AG09319 (cell line): ENCODE measurements at regions not wholly inside any gene's neighbourhood (a gene's known extent, or its start where the extent isn't known, plus 50 kb on each side); places are given as distances from the start of the nearest gene placed in this dataset.

Source experiments
- DNase-seq: peaks from one replicate; pipeline ENCODE4 v3.0.0-alpha.2; 2010; ENCODE audit warnings: low read depth; ENCODE audit errors: extremely low read depth
- CTCF ChIP-seq: IDR thresholded peaks from 2 replicates; pipeline ENCODE4 v1.5.1; 2011; ENCODE audit warnings: low read depth, mild to moderate bottlenecking, inconsistent platforms, low read length, moderate library complexity

GRCh38 chr15:26382444-26383072 is 390.3 kb downstream of the GABRB3 start:
- no peak for TF ChIP-seq CTCF
- DNase-seq: no peak

- no peak for DNase-seq
- no peak for TF ChIP-seq CTCF
Observed at GRCh38 chr15:26378304-26378703, 394.6 kb downstream of the GABRB3 start.

- TF ChIP-seq CTCF: no peak
- no peak for DNase-seq
Observed at GRCh38 chr15:26376243-26376642, 396.6 kb downstream of the GABRB3 start.

- no peak for TF ChIP-seq CTCF
- no peak for DNase-seq
Observed at GRCh38 chr15:26374806-26375205, 398.1 kb downstream of the GABRB3 start.

GRCh38 chr15:26372706-26373105 is 400.2 kb downstream of the GABRB3 start:
- TF ChIP-seq CTCF: no peak

GRCh38 chr15:26365077-26365476 is 407.8 kb downstream of the GABRB3 start:
- no peak for DNase-seq
- no peak for TF ChIP-seq CTCF

More at GRCh38 chr15:26372706-26373105, 400.2 kb downstream of the GABRB3 start:
- no peak for DNase-seq

- no peak for TF ChIP-seq CTCF
- no peak for DNase-seq
Observed at GRCh38 chr15:26359855-26360254, 413.0 kb downstream of the GABRB3 start.
